Endodermal cell (in vitro differentiated cells): ENCODE measurements at regions not wholly inside any gene's neighbourhood (a gene's known extent, or its start where the extent isn't known, plus 50 kb on each side); places are given as distances from the start of the nearest gene placed in this dataset.

Experiments used
- DNase-seq: peaks from one replicate; pipeline ENCODE4 v3.0.0-alpha.2; 2017
- H3K27ac ChIP-seq: 2 replicates; pipeline ENCODE4 v1.5.1; 2013; ENCODE audit warnings: mild to moderate bottlenecking, low read depth, low read length, moderate library complexity
- H3K27me3 ChIP-seq: 2 replicates; pipeline ENCODE4 v1.6.1; 2013; ENCODE audit warnings: mild to moderate bottlenecking, low read length, moderate library complexity; ENCODE audit not compliant: insufficient read depth, control insufficient read depth, poor library complexity, severe bottlenecking
- H3K36me3 ChIP-seq: 2 replicates; pipeline ENCODE4 v1.7.0; 2013; ENCODE audit warnings: mild to moderate bottlenecking, low read length, moderate library complexity; ENCODE audit not compliant: control insufficient read depth, insufficient read depth
- H3K4me1 ChIP-seq: one replicate; pipeline ENCODE4 v1.7.0; 2013; ENCODE audit warnings: low read length; ENCODE audit not compliant: control insufficient read depth, insufficient read depth
- H3K4me3 ChIP-seq: 2 replicates; pipeline ENCODE4 v1.5.1; 2013; ENCODE audit warnings: mild to moderate bottlenecking, low read length, moderate library complexity
- H3K9ac ChIP-seq: 2 replicates; pipeline ENCODE4 v1.6.1; 2013; ENCODE audit warnings: mild to moderate bottlenecking, low read length, moderate library complexity; ENCODE audit not compliant: poor library complexity, severe bottlenecking; ENCODE audit errors: extremely low read depth
- H3K9me3 ChIP-seq: 2 replicates; pipeline ENCODE4 v1.6.1; 2013; ENCODE audit warnings: mild to moderate bottlenecking, low read length, moderate library complexity; ENCODE audit not compliant: control insufficient read depth
- H3K27ac Mint-ChIP-seq: 2 replicates; pipeline ENCODE4 v1.8.0; 2020; ENCODE audit warnings: mixed read lengths
- H3K27me3 Mint-ChIP-seq: 2 replicates; pipeline ENCODE4 v1.8.0; 2021; ENCODE audit warnings: mild to moderate bottlenecking, mixed read lengths; ENCODE audit not compliant: insufficient read depth
- H3K36me3 Mint-ChIP-seq: 2 replicates; pipeline ENCODE4 v1.8.0; 2020; ENCODE audit warnings: low read depth, mixed read lengths
- H3K4me1 Mint-ChIP-seq: 2 replicates; pipeline ENCODE4 v1.8.0; 2020; ENCODE audit warnings: mixed read lengths
- H3K4me3 Mint-ChIP-seq: 2 replicates; pipeline ENCODE4 v1.8.0; 2020; ENCODE audit warnings: mild to moderate bottlenecking, moderate library complexity, mixed read lengths
- H3K9me3 Mint-ChIP-seq: 2 replicates; pipeline ENCODE4 v1.8.0; 2020; ENCODE audit warnings: mild to moderate bottlenecking, mixed read lengths
- CTCF ChIP-seq: fragments of 200-600 bp; sonication (generic); conservative IDR thresholded peaks from 2 replicates; pipeline ENCODE4 v1.5.0; 2021; ENCODE audit warnings: antibody characterized with exemption, mild to moderate bottlenecking
- WGBS, 2 experiments: methylation state at CpG; one replicate each; pipeline versions ENCODE4 v1.1.5 to v1.1.7; 2013; ENCODE audit warnings: missing lambda C conversion rate in 2 of 2, mixed read lengths in 1 of 2; ENCODE audit not compliant: insufficient coverage in 1 of 2, insufficient read length in 1 of 2; 5-methylcytosine and 5-hydroxymethylcytosine counted together

GRCh38 chr10:1851762-1852161 lies 114.4 kb upstream of the ADARB2 start:
- no peaks in the 10 kb centered on the region for H3K36me3 Mint-ChIP-seq
- no peaks in the 10 kb centered on the region for H3K4me1 Mint-ChIP-seq
- H3K4me3 ChIP-seq = no peak overlapping the region
- H3K9me3 ChIP-seq = no peaks in the 10 kb centered on the region
- WGBS, 2 experiments = 96 to 100% methylated on average over 5 to 8 of the region's 8 CpGs
- no peak for TF ChIP-seq CTCF
- H3K4me1 ChIP-seq = no peaks in the 10 kb centered on the region
- no peaks in the 10 kb centered on the region for H3K9me3 Mint-ChIP-seq
- no peaks in the 10 kb centered on the region for H3K27me3 Mint-ChIP-seq
- no peaks in the 10 kb centered on the region for H3K27me3 ChIP-seq
- H3K9ac ChIP-seq = no peak overlapping the region
- DNase-seq = no peak
- H3K27ac Mint-ChIP-seq = no peak overlapping the region
- no peaks in the 10 kb centered on the region for H3K36me3 ChIP-seq
- H3K27ac ChIP-seq = no peak overlapping the region
- no peak overlapping the region for H3K4me3 Mint-ChIP-seq

GRCh38 chr10:1850971-1851527 lies 113.7 kb upstream of the ADARB2 start:
- Histone ChIP-seq H3K27me3 (no peaks in the 10 kb centered on the region), H3K9me3 (no peaks in the 10 kb centered on the region), H3K9ac (no peak overlapping the region), H3K4me1 (no peaks in the 10 kb centered on the region), H3K36me3 (no peaks in the 10 kb centered on the region), H3K4me3 (no peak overlapping the region), H3K27ac (no peak overlapping the region)
- no peak for DNase-seq
- Mint-ChIP-seq H3K9me3 (no peaks in the 10 kb centered on the region), H3K27ac (no peak overlapping the region), H3K36me3 (no peaks in the 10 kb centered on the region), H3K4me3 (no peak overlapping the region), H3K4me1 (no peaks in the 10 kb centered on the region), H3K27me3 (no peaks in the 10 kb centered on the region)
- no peak for TF ChIP-seq CTCF
- WGBS, 2 experiments = 83 to 85% methylated on average over 3 to 6 of the region's 6 CpGs

GRCh38 chr10:1847361-1847760 lies 110.0 kb upstream of the ADARB2 start:
- no peaks in the 10 kb centered on the region for H3K9me3 ChIP-seq
- H3K9ac ChIP-seq = no peak overlapping the region
- Mint-ChIP-seq H3K36me3 (no peaks in the 10 kb centered on the region), H3K27me3 (no peaks in the 10 kb centered on the region), H3K27ac (no peak overlapping the region), H3K9me3 (no peaks in the 10 kb centered on the region), H3K4me3 (no peak overlapping the region), H3K4me1 (no peaks in the 10 kb centered on the region)
- no peaks in the 10 kb centered on the region for H3K27me3 ChIP-seq
- WGBS, 2 experiments = 93 to 94% methylated on average over 17 to 18 of the region's 18 CpGs
- H3K36me3 ChIP-seq = no peaks in the 10 kb centered on the region
- no peaks in the 10 kb centered on the region for H3K4me1 ChIP-seq
- no peak overlapping the region for H3K27ac ChIP-seq
- DNase-seq = no peak
- no peak for TF ChIP-seq CTCF
- no peak overlapping the region for H3K4me3 ChIP-seq
